H9 (cell line): ENCODE measurements at regions not wholly inside any gene's neighbourhood (a gene's known extent, or its start where the extent isn't known, plus 50 kb on each side); places are given as distances from the start of the nearest gene placed in this dataset.
"Not testable (repeated sequence)": the region's sequence is repeated elsewhere in the genome, so short reads cannot be mapped to it uniquely, and the experiment has no call there.

Source experiments
- DNase-seq: peaks from one replicate; pipeline ENCODE4 v3.0.0-alpha.2; 2017
- H2AFZ ChIP-seq: one replicate; pipeline ENCODE4 v1.6.1; 2013; ENCODE audit warnings: mild to moderate bottlenecking, low read length, control low read depth, moderate library complexity
- H2AK5ac ChIP-seq: 2 replicates; pipeline ENCODE4 v1.6.1; 2013; ENCODE audit warnings: low read length, control low read depth, mixed read lengths; ENCODE audit not compliant: insufficient read length
- H2BK120ac ChIP-seq: one replicate; pipeline ENCODE4 v1.6.1; 2013; ENCODE audit warnings: low read depth, mild to moderate bottlenecking, low read length, control low read depth, inconsistent platforms; ENCODE audit not compliant: poor library complexity, severe bottlenecking
- H2BK12ac ChIP-seq: 2 replicates; pipeline ENCODE4 v1.6.1; 2013; ENCODE audit warnings: low read length, control low read depth, mixed read lengths, low read depth; ENCODE audit not compliant: insufficient read length
- H2BK15ac ChIP-seq: 2 replicates; pipeline ENCODE4 v1.6.1; 2013; ENCODE audit warnings: low read depth, low read length, control low read depth
- H2BK20ac ChIP-seq: one replicate; pipeline ENCODE4 v1.6.1; 2013; ENCODE audit warnings: low read depth, mild to moderate bottlenecking, low read length, control low read depth, inconsistent platforms; ENCODE audit not compliant: poor library complexity, severe bottlenecking
- H2BK5ac ChIP-seq: 2 replicates; pipeline ENCODE4 v1.6.1; 2013; ENCODE audit warnings: low read length, control low read depth, mixed read lengths; ENCODE audit not compliant: insufficient read length
- H3K14ac ChIP-seq: 2 replicates; pipeline ENCODE4 v1.6.1; 2013; ENCODE audit warnings: low read length, control low read depth; ENCODE audit not compliant: insufficient read depth
- H3K18ac ChIP-seq: 2 replicates; pipeline ENCODE4 v1.6.1; 2013; ENCODE audit warnings: low read depth, mild to moderate bottlenecking, mixed read lengths, low read length, control low read depth; ENCODE audit not compliant: insufficient read length
- H3K23ac ChIP-seq: 2 replicates; pipeline ENCODE4 v1.6.1; 2013; ENCODE audit warnings: low read length, control low read depth, mixed read lengths, low read depth; ENCODE audit not compliant: insufficient read length
- H3K23me2 ChIP-seq: 2 replicates; pipeline ENCODE4 v1.6.1; 2013; ENCODE audit warnings: low read depth, mild to moderate bottlenecking, mixed read lengths, low read length, control low read depth; ENCODE audit not compliant: insufficient read length, poor library complexity, severe bottlenecking
- H3K27ac ChIP-seq: 2 replicates; pipeline ENCODE4 v1.5.1; 2013; ENCODE audit warnings: low read length, control low read depth, mixed read lengths, low read depth; ENCODE audit not compliant: insufficient read length
- H3K27me3 ChIP-seq: 2 replicates; pipeline ENCODE4 v1.6.1; 2013; ENCODE audit warnings: low read length, control low read depth, inconsistent platforms; ENCODE audit not compliant: insufficient read depth
- H3K4ac ChIP-seq: 2 replicates; pipeline ENCODE4 v1.6.1; 2013; ENCODE audit warnings: low read depth, mild to moderate bottlenecking, control low read depth, inconsistent platforms, low read length, moderate library complexity
- H3K4me1 ChIP-seq: 2 replicates; pipeline ENCODE4 v1.6.1; 2013; ENCODE audit warnings: low read length, control low read depth, inconsistent platforms; ENCODE audit not compliant: insufficient read depth
- H3K4me2 ChIP-seq: 2 replicates; pipeline ENCODE4 v1.6.1; 2013; ENCODE audit warnings: low read length, control low read depth, mixed read lengths; ENCODE audit not compliant: insufficient read length, insufficient read depth
- H3K56ac ChIP-seq: 2 replicates; pipeline ENCODE4 v1.6.1; 2013; ENCODE audit warnings: low read depth, mild to moderate bottlenecking, mixed read lengths, low read length, control low read depth; ENCODE audit not compliant: insufficient read length
- H3K79me1 ChIP-seq: 2 replicates; pipeline ENCODE4 v1.6.1; 2013; ENCODE audit warnings: low read depth, mild to moderate bottlenecking, moderate library complexity, low read length, control low read depth, inconsistent platforms; ENCODE audit not compliant: insufficient read depth, poor library complexity, severe bottlenecking
- H3K79me2 ChIP-seq: 2 replicates; pipeline ENCODE4 v1.6.1; 2013; ENCODE audit warnings: low read length, control low read depth, inconsistent platforms; ENCODE audit not compliant: insufficient read depth
- H3K9ac ChIP-seq: 2 replicates; pipeline ENCODE4 v1.6.1; 2013; ENCODE audit warnings: low read length, control low read depth, mixed read lengths; ENCODE audit not compliant: insufficient read length; ENCODE audit errors: extremely low read depth
- H3K9me3 ChIP-seq: one replicate; pipeline ENCODE4 v1.6.1; 2013; ENCODE audit warnings: low read depth, low read length, inconsistent platforms; ENCODE audit not compliant: control insufficient read depth
- H3T11ph ChIP-seq: one replicate; pipeline ENCODE4 v1.6.1; 2013; ENCODE audit warnings: mild to moderate bottlenecking, low read length, control low read depth, inconsistent platforms
- H4K20me1 ChIP-seq: one replicate; pipeline ENCODE4 v1.6.1; 2013; ENCODE audit not compliant: control insufficient read depth, insufficient read length, insufficient read depth
- H4K5ac ChIP-seq: 2 replicates; pipeline ENCODE4 v1.6.1; 2013; ENCODE audit warnings: low read depth, mild to moderate bottlenecking, mixed read lengths, low read length, control low read depth; ENCODE audit not compliant: insufficient read length
- H4K8ac ChIP-seq: replicated peaks from 2 replicates; pipeline ENCODE4 v1.6.1; 2013; ENCODE audit warnings: low read length, control low read depth, mixed read lengths, low read depth; ENCODE audit not compliant: insufficient read length
- H4K91ac ChIP-seq: 2 replicates; pipeline ENCODE4 v1.6.1; 2013; ENCODE audit warnings: low read depth, mild to moderate bottlenecking, moderate library complexity, mixed read lengths, low read length, control low read depth; ENCODE audit not compliant: insufficient read length
- H3K27ac Mint-ChIP-seq, 3 experiments: 2 replicates in 2 of 3; 3 replicates in 1 of 3; pipeline ENCODE4 v1.8.0; 2020 to 2021; ENCODE audit warnings: mixed read lengths in 3 of 3, mild to moderate bottlenecking in 1 of 3, moderate library complexity in 1 of 3
- H3K27me3 Mint-ChIP-seq: 2 replicates; pipeline ENCODE4 v1.8.0; 2021; ENCODE audit warnings: low read depth, mild to moderate bottlenecking, moderate library complexity, mixed read lengths
- H3K36me3 Mint-ChIP-seq, 3 experiments: 2 replicates in 2 of 3; 3 replicates in 1 of 3; pipeline ENCODE4 v1.8.0; 2020 to 2021; ENCODE audit warnings: low read depth in 3 of 3, mixed read lengths in 3 of 3; ENCODE audit not compliant: insufficient read depth in 1 of 3
- H3K4me1 Mint-ChIP-seq, 2 experiments: 2 replicates each; pipeline ENCODE4 v1.8.0; 2020; ENCODE audit warnings: mixed read lengths in 2 of 2
- H3K4me3 Mint-ChIP-seq, 2 experiments: 2 replicates in 1 of 2; 3 replicates in 1 of 2; pipeline ENCODE4 v1.8.0; 2020 to 2021; ENCODE audit warnings: mild to moderate bottlenecking in 2 of 2, mixed read lengths in 2 of 2, moderate library complexity in 1 of 2
- H3K9me3 Mint-ChIP-seq, 2 experiments: 2 replicates in 1 of 2; 3 replicates in 1 of 2; pipeline ENCODE4 v1.8.0; 2020; ENCODE audit warnings: mild to moderate bottlenecking in 2 of 2, mixed read lengths in 2 of 2, moderate library complexity in 1 of 2
- WGBS: extraction: QIAGEN DNeasy Blood & Tissue Kit; methylation state at CpG from one replicate; pipeline ENCODE4 v1.1.7; 2013; ENCODE audit warnings: missing lambda C conversion rate, low lambda C conversion rate, mixed read lengths; ENCODE audit not compliant: insufficient read length; ENCODE audit errors: extremely low coverage; 5-methylcytosine and 5-hydroxymethylcytosine counted together

GRCh38 chr1:148403085-148403456 is 80.0 kb downstream of the PPIAL4G start:
- H3K27me3 Mint-ChIP-seq, result not testable (repeated sequence)
- WGBS, result no CpG with 5 or more reads among the region's 7 CpGs
- H3K27ac Mint-ChIP-seq, result peak overlapping the region in 1 of 3 experiments; percentile 99; a peak in 2 of 7 replicates

DNA sequence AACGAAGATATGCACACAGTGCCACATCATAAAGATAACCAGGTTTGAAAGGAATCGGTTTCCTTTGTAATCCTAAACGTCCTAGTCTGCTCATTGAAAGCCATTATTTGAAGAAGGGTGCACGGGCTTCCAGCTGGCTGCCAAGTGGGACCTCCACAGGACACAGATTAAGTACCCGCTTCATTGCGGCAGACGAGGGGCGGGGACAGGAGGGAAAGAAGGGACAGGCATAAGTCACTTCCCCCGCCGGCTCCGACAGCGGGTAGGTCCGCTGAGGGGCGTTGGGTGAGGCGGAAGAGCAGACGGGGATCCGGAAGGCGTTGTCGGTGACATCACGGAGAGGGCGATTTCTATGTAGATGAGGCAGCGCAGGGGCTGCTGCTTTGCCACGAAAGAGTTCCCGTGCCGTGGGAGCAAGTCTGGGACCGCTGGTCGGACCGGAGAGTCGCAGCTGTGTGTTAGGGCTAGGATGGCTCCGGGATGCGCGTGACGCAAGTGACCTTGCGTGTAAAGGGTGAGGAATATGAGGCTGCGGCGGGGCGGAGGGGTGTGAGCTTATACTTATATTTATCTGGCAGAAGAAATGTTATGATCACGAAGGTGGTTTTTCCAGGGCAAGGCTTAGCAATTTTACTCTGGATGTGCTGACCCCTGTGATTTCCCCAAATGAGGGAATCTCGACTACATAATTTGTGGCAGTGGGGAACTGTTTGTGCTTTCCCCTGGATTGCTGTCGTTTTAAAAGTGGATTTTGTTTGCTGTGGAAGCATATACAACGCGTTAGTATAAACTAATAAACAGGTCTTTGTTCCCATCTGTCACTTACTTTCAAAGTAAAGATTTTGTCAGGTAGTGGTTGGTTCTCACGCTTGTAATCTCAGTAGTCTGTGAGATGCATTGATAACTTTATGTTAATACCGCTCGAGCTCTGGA is 80.7 kb downstream of the PPIAL4G start:
- not testable (repeated sequence) for H3K23me2 ChIP-seq, H3T11ph ChIP-seq, H2BK20ac ChIP-seq, H3K27me3 Mint-ChIP-seq, H3K79me2 ChIP-seq, H3K79me1 ChIP-seq, H2BK15ac ChIP-seq, H3K4ac ChIP-seq, H4K8ac ChIP-seq, H3K36me3 Mint-ChIP-seq, H4K20me1 ChIP-seq, H3K9me3 Mint-ChIP-seq, H3K9me3 ChIP-seq, H3K23ac ChIP-seq, H2AK5ac ChIP-seq, H4K5ac ChIP-seq, H2BK12ac ChIP-seq, H3K56ac ChIP-seq, H4K91ac ChIP-seq, H3K27me3 ChIP-seq, H3K4me1 ChIP-seq
- H3K4me3 Mint-ChIP-seq, result peak overlapping the region; percentile 91 to 98
- DNase-seq, result peak; percentile 91
- peak overlapping the region; percentile 99 for H3K18ac ChIP-seq
- peak overlapping the region; percentile 99 to 100 (median 99) for H3K27ac Mint-ChIP-seq
- H2BK120ac ChIP-seq, result peak overlapping the region; percentile 57
- peak overlapping the region; percentile 87 for H2AFZ ChIP-seq
- H2BK5ac ChIP-seq, result peak overlapping the region; percentile 99
- H3K14ac ChIP-seq, result peak overlapping the region; percentile 99; the same call in 1 of the 2 replicates
- WGBS, result no CpG with 5 or more reads among the region's 45 CpGs
- peak overlapping the region; percentile 93 for H3K9ac ChIP-seq
- H3K27ac ChIP-seq, result peak overlapping the region; percentile 72
- peak overlapping the region; percentile 62 for H3K4me2 ChIP-seq
- H3K4me1 Mint-ChIP-seq, result peaks cover 11 to 21% of the 10 kb centered on the region in 2 experiments

More at GRCh38 chr1:148403085-148403456, 80.0 kb downstream of the PPIAL4G start:
- H3K79me1 ChIP-seq, H3K4ac ChIP-seq, H2BK15ac ChIP-seq, H2BK12ac ChIP-seq, H3K23ac ChIP-seq, H3T11ph ChIP-seq, H4K20me1 ChIP-seq, H3K9ac ChIP-seq, DNase-seq, H2AK5ac ChIP-seq, H2AFZ ChIP-seq, H2BK20ac ChIP-seq, H2BK5ac ChIP-seq, H3K27me3 ChIP-seq, H3K56ac ChIP-seq, H4K91ac ChIP-seq, H4K5ac ChIP-seq, H3K4me1 ChIP-seq, H3K18ac ChIP-seq, H3K36me3 Mint-ChIP-seq, H3K23me2 ChIP-seq, H2BK120ac ChIP-seq, H3K9me3 Mint-ChIP-seq, H3K14ac ChIP-seq, H4K8ac ChIP-seq, H3K79me2 ChIP-seq, H3K9me3 ChIP-seq: not testable (repeated sequence)
- Mint-ChIP-seq H3K4me1 (peaks cover 8 to 21% of the 10 kb centered on the region in 2 experiments), H3K4me3 (peak overlapping the region; percentile 91 to 98)
- H3K27ac ChIP-seq, result peak overlapping the region; percentile 72
- H3K4me2 ChIP-seq, result peak overlapping the region; percentile 62
